ENCODE measurements at regions not wholly inside any gene's neighbourhood (a gene's known extent, or its start where the extent isn't known, plus 50 kb on each side); places are given as distances from the start of the nearest gene placed in this dataset.

DNA sequence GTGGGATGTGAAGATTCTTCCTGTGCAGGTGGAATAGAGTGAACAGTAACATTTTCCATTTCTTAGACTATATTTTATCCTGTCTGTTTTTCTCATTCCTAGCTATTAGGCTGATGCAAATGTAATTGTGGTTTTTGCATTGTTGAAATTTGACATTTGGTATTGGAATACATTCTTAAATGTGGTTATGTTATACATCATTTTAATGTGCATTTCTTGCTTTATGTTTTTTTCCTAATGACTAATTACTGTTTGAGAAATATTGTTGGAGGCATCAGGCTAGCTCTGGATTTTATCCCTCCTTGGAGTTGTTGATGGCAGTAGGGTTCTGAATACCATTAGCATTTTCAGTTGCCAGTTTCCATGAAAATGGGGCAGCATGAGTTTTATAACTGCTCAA, 75.9 kb upstream of the GNG2 start:
- Histone ChIP-seq H3K27ac (ENCODE audit: low read depth in 1 of 2, low read length in 1 of 2) (no peak overlapping the region), H3K27me3 (ENCODE audit: control insufficient read depth in 3 of 3, insufficient read depth in 3 of 3, low read length in 2 of 3) (no peaks in the 10 kb centered on the region), H3K4me1 (ENCODE audit: control insufficient read depth in 5 of 5, insufficient read depth in 5 of 5, low read length in 5 of 5) (peaks cover 0 to 8% (median 0%) of the 10 kb centered on the region in 5 donors), H3K9ac (ENCODE audit: insufficient read depth in 1 of 2, low read length in 2 of 2) (no peak overlapping the region), H3K9me3 (ENCODE audit: control insufficient read depth in 4 of 4, insufficient read depth in 3 of 4, low read length in 3 of 4) (peaks cover 0 to 4% (median 3%) of the 10 kb centered on the region in 4 donors), H3K36me3 (ENCODE audit: control insufficient read depth in 4 of 4, insufficient read depth in 4 of 4, low read length in 4 of 4) (no peaks in the 10 kb centered on the region), H3K4me3 (no peak overlapping the region)
- TF ChIP-seq, protein P1, sequence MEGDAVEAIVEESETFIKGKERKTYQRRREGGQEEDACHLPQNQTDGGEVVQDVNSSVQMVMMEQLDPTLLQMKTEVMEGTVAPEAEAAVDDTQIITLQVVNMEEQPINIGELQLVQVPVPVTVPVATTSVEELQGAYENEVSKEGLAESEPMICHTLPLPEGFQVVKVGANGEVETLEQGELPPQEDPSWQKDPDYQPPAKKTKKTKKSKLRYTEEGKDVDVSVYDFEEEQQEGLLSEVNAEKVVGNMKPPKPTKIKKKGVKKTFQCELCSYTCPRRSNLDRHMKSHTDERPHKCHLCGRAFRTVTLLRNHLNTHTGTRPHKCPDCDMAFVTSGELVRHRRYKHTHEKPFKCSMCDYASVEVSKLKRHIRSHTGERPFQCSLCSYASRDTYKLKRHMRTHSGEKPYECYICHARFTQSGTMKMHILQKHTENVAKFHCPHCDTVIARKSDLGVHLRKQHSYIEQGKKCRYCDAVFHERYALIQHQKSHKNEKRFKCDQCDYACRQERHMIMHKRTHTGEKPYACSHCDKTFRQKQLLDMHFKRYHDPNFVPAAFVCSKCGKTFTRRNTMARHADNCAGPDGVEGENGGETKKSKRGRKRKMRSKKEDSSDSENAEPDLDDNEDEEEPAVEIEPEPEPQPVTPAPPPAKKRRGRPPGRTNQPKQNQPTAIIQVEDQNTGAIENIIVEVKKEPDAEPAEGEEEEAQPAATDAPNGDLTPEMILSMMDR (IDR thresholded peaks at IDR 0.05; ENCODE audit: control extremely low read depth, extremely low read depth): no peak
- ATAC-seq (ENCODE audit: insufficient read depth, low FRiP score): no peak
- DNase-seq: no peak

DNA sequence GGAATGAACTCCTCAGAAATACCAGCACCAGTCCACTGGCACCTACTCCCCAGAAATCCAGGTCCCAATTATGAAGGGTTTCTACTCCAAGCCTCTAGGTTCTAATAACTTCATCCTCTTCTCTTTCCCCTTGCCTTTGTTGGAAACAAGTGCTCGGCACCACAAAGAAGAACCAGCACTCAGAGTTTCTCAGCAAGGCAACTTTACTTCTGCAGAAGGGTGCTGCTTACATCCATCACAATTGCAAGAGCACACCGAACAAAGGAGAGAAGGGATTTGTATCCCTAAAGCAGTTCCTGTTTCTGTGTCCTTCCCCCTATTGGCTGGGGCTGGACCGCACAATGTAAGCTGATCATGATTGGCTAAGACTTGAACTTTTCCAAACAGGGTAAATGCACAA, 74.2 kb upstream of the GNG2 start:
- TF ChIP-seq, protein P1 (IDR thresholded peaks at IDR 0.05; ENCODE audit: control extremely low read depth, extremely low read depth): no peak
- Histone ChIP-seq H3K36me3 (ENCODE audit: control insufficient read depth in 4 of 4, insufficient read depth in 4 of 4, low read length in 4 of 4) (no peaks in the 10 kb centered on the region), H3K27ac (ENCODE audit: low read depth in 1 of 2, low read length in 1 of 2) (no peak overlapping the region), H3K4me3 (no peak overlapping the region), H3K9ac (ENCODE audit: insufficient read depth in 1 of 2, low read length in 2 of 2) (no peak overlapping the region), H3K9me3 (ENCODE audit: control insufficient read depth in 4 of 4, insufficient read depth in 3 of 4, low read length in 3 of 4) (peaks cover 0 to 4% (median 3%) of the 10 kb centered on the region in 4 donors), H3K4me1 (ENCODE audit: control insufficient read depth in 5 of 5, insufficient read depth in 5 of 5, low read length in 5 of 5) (peaks cover 0 to 8% (median 0%) of the 10 kb centered on the region in 5 donors), H3K27me3 (ENCODE audit: control insufficient read depth in 3 of 3, insufficient read depth in 3 of 3, low read length in 2 of 3) (no peaks in the 10 kb centered on the region)
- no peak for ATAC-seq (ENCODE audit: insufficient read depth, low FRiP score)
- WGBS, 2 donors: 93% methylated on average over 3 of the region's 3 CpGs
- DNase-seq: no peak

DNA sequence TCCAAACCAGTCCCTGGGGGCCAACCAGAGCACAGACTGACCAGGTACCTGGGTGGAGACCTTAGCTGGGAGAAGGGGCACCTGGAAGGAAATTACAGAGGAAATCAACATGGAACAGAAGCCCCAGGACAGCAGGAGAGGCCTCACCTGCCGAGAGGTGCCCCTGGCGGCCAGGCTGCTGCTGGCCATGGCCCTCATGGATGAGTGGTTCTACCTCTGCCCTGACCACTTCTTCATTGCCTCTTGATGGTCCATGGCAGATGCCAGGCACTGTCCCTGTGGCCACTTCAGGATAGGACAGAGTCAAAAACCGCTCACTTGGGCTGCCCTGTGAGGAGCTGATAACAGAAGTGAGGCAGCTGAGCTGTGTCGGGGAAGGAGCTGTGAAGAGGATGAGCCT, 73.1 kb upstream of the GNG2 start:
- DNase-seq (no peak), ATAC-seq (ENCODE audit: insufficient read depth, low FRiP score) (no peak)
- H3K27ac ChIP-seq (ENCODE audit: low read depth in 1 of 2, low read length in 1 of 2): no peak overlapping the region
- H3K4me1 ChIP-seq (ENCODE audit: control insufficient read depth in 5 of 5, insufficient read depth in 5 of 5, low read length in 5 of 5): peaks cover 0 to 8% (median 0%) of the 10 kb centered on the region in 5 donors
- no peak overlapping the region for H3K9ac ChIP-seq (ENCODE audit: insufficient read depth in 1 of 2, low read length in 2 of 2)
- peaks cover 0 to 4% (median 3%) of the 10 kb centered on the region in 4 donors for H3K9me3 ChIP-seq (ENCODE audit: control insufficient read depth in 4 of 4, insufficient read depth in 3 of 4, low read length in 3 of 4)
- H3K4me3 ChIP-seq: no peak overlapping the region
- H3K36me3 ChIP-seq (ENCODE audit: control insufficient read depth in 4 of 4, insufficient read depth in 4 of 4, low read length in 4 of 4): no peaks in the 10 kb centered on the region
- no peaks in the 10 kb centered on the region for H3K27me3 ChIP-seq (ENCODE audit: control insufficient read depth in 3 of 3, insufficient read depth in 3 of 3, low read length in 2 of 3)
- TF ChIP-seq, protein P1 (IDR thresholded peaks at IDR 0.05; ENCODE audit: control extremely low read depth, extremely low read depth): no peak
- WGBS, 2 donors: 89 to 98% methylated on average over 4 of the region's 4 CpGs

DNA sequence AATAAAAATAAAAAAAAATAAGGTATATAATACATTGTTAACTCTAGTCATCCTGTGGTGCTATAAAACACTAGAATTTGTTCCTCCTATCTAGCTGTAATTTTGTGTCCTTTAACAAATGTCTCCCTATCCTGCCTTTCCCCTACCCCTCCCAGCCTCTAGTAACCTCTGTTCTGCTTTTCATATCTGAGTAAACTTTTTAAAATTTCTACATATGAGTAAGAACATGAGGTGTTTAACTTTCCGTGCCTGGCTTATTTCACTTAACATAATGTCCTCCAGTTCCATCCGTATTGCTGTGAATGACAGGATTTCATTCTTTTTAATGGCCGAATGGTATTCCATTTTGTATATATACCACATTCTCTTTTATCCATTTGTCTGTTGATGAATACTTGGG, 71.3 kb upstream of the GNG2 start:
- Histone ChIP-seq H3K4me1 (ENCODE audit: control insufficient read depth in 5 of 5, insufficient read depth in 5 of 5, low read length in 5 of 5) (peaks cover 0 to 10% (median 0%) of the 10 kb centered on the region in 5 donors), H3K9me3 (ENCODE audit: control insufficient read depth in 4 of 4, insufficient read depth in 3 of 4, low read length in 3 of 4) (peaks cover 0 to 4% (median 3%) of the 10 kb centered on the region in 4 donors), H3K27ac (ENCODE audit: low read depth in 1 of 2, low read length in 1 of 2) (no peak overlapping the region), H3K4me3 (no peak overlapping the region), H3K9ac (ENCODE audit: insufficient read depth in 1 of 2, low read length in 2 of 2) (no peak overlapping the region), H3K36me3 (ENCODE audit: control insufficient read depth in 4 of 4, insufficient read depth in 4 of 4, low read length in 4 of 4) (no peaks in the 10 kb centered on the region), H3K27me3 (ENCODE audit: control insufficient read depth in 3 of 3, insufficient read depth in 3 of 3, low read length in 2 of 3) (no peaks in the 10 kb centered on the region)
- TF ChIP-seq, protein P1 (IDR thresholded peaks at IDR 0.05; ENCODE audit: control extremely low read depth, extremely low read depth): no peak
- no peak for DNase-seq
- ATAC-seq (ENCODE audit: insufficient read depth, low FRiP score): no peak
- WGBS, 2 donors: 89 to 92% methylated on average over 3 of the region's 3 CpGs
